H9 (cell line): ENCODE measurements at regions not wholly inside any gene's neighbourhood (a gene's known extent, or its start where the extent isn't known, plus 50 kb on each side); places are given as distances from the start of the nearest gene placed in this dataset.

ENCODE experiments used
- DNase-seq: peaks from one replicate; pipeline ENCODE4 v3.0.0-alpha.2; 2017
- H2AFZ ChIP-seq: one replicate; pipeline ENCODE4 v1.6.1; 2013; ENCODE audit warnings: mild to moderate bottlenecking, low read length, control low read depth, moderate library complexity
- H2AK5ac ChIP-seq: 2 replicates; pipeline ENCODE4 v1.6.1; 2013; ENCODE audit warnings: low read length, control low read depth, mixed read lengths; ENCODE audit not compliant: insufficient read length
- H2BK120ac ChIP-seq: one replicate; pipeline ENCODE4 v1.6.1; 2013; ENCODE audit warnings: low read depth, mild to moderate bottlenecking, low read length, control low read depth, inconsistent platforms; ENCODE audit not compliant: poor library complexity, severe bottlenecking
- H2BK12ac ChIP-seq: 2 replicates; pipeline ENCODE4 v1.6.1; 2013; ENCODE audit warnings: low read length, control low read depth, mixed read lengths, low read depth; ENCODE audit not compliant: insufficient read length
- H2BK15ac ChIP-seq: 2 replicates; pipeline ENCODE4 v1.6.1; 2013; ENCODE audit warnings: low read depth, low read length, control low read depth
- H2BK20ac ChIP-seq: one replicate; pipeline ENCODE4 v1.6.1; 2013; ENCODE audit warnings: low read depth, mild to moderate bottlenecking, low read length, control low read depth, inconsistent platforms; ENCODE audit not compliant: poor library complexity, severe bottlenecking
- H2BK5ac ChIP-seq: 2 replicates; pipeline ENCODE4 v1.6.1; 2013; ENCODE audit warnings: low read length, control low read depth, mixed read lengths; ENCODE audit not compliant: insufficient read length
- H3K14ac ChIP-seq: 2 replicates; pipeline ENCODE4 v1.6.1; 2013; ENCODE audit warnings: low read length, control low read depth; ENCODE audit not compliant: insufficient read depth
- H3K18ac ChIP-seq: 2 replicates; pipeline ENCODE4 v1.6.1; 2013; ENCODE audit warnings: low read depth, mild to moderate bottlenecking, mixed read lengths, low read length, control low read depth; ENCODE audit not compliant: insufficient read length
- H3K23ac ChIP-seq: 2 replicates; pipeline ENCODE4 v1.6.1; 2013; ENCODE audit warnings: low read length, control low read depth, mixed read lengths, low read depth; ENCODE audit not compliant: insufficient read length
- H3K23me2 ChIP-seq: 2 replicates; pipeline ENCODE4 v1.6.1; 2013; ENCODE audit warnings: low read depth, mild to moderate bottlenecking, mixed read lengths, low read length, control low read depth; ENCODE audit not compliant: insufficient read length, poor library complexity, severe bottlenecking
- H3K27ac ChIP-seq: 2 replicates; pipeline ENCODE4 v1.5.1; 2013; ENCODE audit warnings: low read length, control low read depth, mixed read lengths, low read depth; ENCODE audit not compliant: insufficient read length
- H3K27me3 ChIP-seq: 2 replicates; pipeline ENCODE4 v1.6.1; 2013; ENCODE audit warnings: low read length, control low read depth, inconsistent platforms; ENCODE audit not compliant: insufficient read depth
- H3K4ac ChIP-seq: 2 replicates; pipeline ENCODE4 v1.6.1; 2013; ENCODE audit warnings: low read depth, mild to moderate bottlenecking, control low read depth, inconsistent platforms, low read length, moderate library complexity
- H3K4me1 ChIP-seq: 2 replicates; pipeline ENCODE4 v1.6.1; 2013; ENCODE audit warnings: low read length, control low read depth, inconsistent platforms; ENCODE audit not compliant: insufficient read depth
- H3K4me2 ChIP-seq: 2 replicates; pipeline ENCODE4 v1.6.1; 2013; ENCODE audit warnings: low read length, control low read depth, mixed read lengths; ENCODE audit not compliant: insufficient read length, insufficient read depth
- H3K56ac ChIP-seq: 2 replicates; pipeline ENCODE4 v1.6.1; 2013; ENCODE audit warnings: low read depth, mild to moderate bottlenecking, mixed read lengths, low read length, control low read depth; ENCODE audit not compliant: insufficient read length
- H3K79me1 ChIP-seq: 2 replicates; pipeline ENCODE4 v1.6.1; 2013; ENCODE audit warnings: low read depth, mild to moderate bottlenecking, moderate library complexity, low read length, control low read depth, inconsistent platforms; ENCODE audit not compliant: insufficient read depth, poor library complexity, severe bottlenecking
- H3K79me2 ChIP-seq: 2 replicates; pipeline ENCODE4 v1.6.1; 2013; ENCODE audit warnings: low read length, control low read depth, inconsistent platforms; ENCODE audit not compliant: insufficient read depth
- H3K9ac ChIP-seq: 2 replicates; pipeline ENCODE4 v1.6.1; 2013; ENCODE audit warnings: low read length, control low read depth, mixed read lengths; ENCODE audit not compliant: insufficient read length; ENCODE audit errors: extremely low read depth
- H3K9me3 ChIP-seq: one replicate; pipeline ENCODE4 v1.6.1; 2013; ENCODE audit warnings: low read depth, low read length, inconsistent platforms; ENCODE audit not compliant: control insufficient read depth
- H3T11ph ChIP-seq: one replicate; pipeline ENCODE4 v1.6.1; 2013; ENCODE audit warnings: mild to moderate bottlenecking, low read length, control low read depth, inconsistent platforms
- H4K20me1 ChIP-seq: one replicate; pipeline ENCODE4 v1.6.1; 2013; ENCODE audit not compliant: control insufficient read depth, insufficient read length, insufficient read depth
- H4K5ac ChIP-seq: 2 replicates; pipeline ENCODE4 v1.6.1; 2013; ENCODE audit warnings: low read depth, mild to moderate bottlenecking, mixed read lengths, low read length, control low read depth; ENCODE audit not compliant: insufficient read length
- H4K8ac ChIP-seq: replicated peaks from 2 replicates; pipeline ENCODE4 v1.6.1; 2013; ENCODE audit warnings: low read length, control low read depth, mixed read lengths, low read depth; ENCODE audit not compliant: insufficient read length
- H4K91ac ChIP-seq: 2 replicates; pipeline ENCODE4 v1.6.1; 2013; ENCODE audit warnings: low read depth, mild to moderate bottlenecking, moderate library complexity, mixed read lengths, low read length, control low read depth; ENCODE audit not compliant: insufficient read length
- H3K27ac Mint-ChIP-seq, 3 experiments: 2 replicates in 2 of 3; 3 replicates in 1 of 3; pipeline ENCODE4 v1.8.0; 2020 to 2021; ENCODE audit warnings: mixed read lengths in 3 of 3, mild to moderate bottlenecking in 1 of 3, moderate library complexity in 1 of 3
- H3K27me3 Mint-ChIP-seq: 2 replicates; pipeline ENCODE4 v1.8.0; 2021; ENCODE audit warnings: low read depth, mild to moderate bottlenecking, moderate library complexity, mixed read lengths
- H3K36me3 Mint-ChIP-seq, 3 experiments: 2 replicates in 2 of 3; 3 replicates in 1 of 3; pipeline ENCODE4 v1.8.0; 2020 to 2021; ENCODE audit warnings: low read depth in 3 of 3, mixed read lengths in 3 of 3; ENCODE audit not compliant: insufficient read depth in 1 of 3
- H3K4me1 Mint-ChIP-seq, 2 experiments: 2 replicates each; pipeline ENCODE4 v1.8.0; 2020; ENCODE audit warnings: mixed read lengths in 2 of 2
- H3K4me3 Mint-ChIP-seq, 2 experiments: 2 replicates in 1 of 2; 3 replicates in 1 of 2; pipeline ENCODE4 v1.8.0; 2020 to 2021; ENCODE audit warnings: mild to moderate bottlenecking in 2 of 2, mixed read lengths in 2 of 2, moderate library complexity in 1 of 2
- H3K9me3 Mint-ChIP-seq, 2 experiments: 2 replicates in 1 of 2; 3 replicates in 1 of 2; pipeline ENCODE4 v1.8.0; 2020; ENCODE audit warnings: mild to moderate bottlenecking in 2 of 2, mixed read lengths in 2 of 2, moderate library complexity in 1 of 2
- CTCF ChIP-seq: fragments of 200-600 bp; sonication (generic); conservative IDR thresholded peaks from 3 replicates; pipeline ENCODE4 v1.8.0; 2021; ENCODE audit warnings: antibody characterized with exemption, mild to moderate bottlenecking
- WGBS: extraction: QIAGEN DNeasy Blood & Tissue Kit; methylation state at CpG from one replicate; pipeline ENCODE4 v1.1.7; 2013; ENCODE audit warnings: missing lambda C conversion rate, low lambda C conversion rate, mixed read lengths; ENCODE audit not compliant: insufficient read length; ENCODE audit errors: extremely low coverage; 5-methylcytosine and 5-hydroxymethylcytosine counted together

- Mint-ChIP-seq H3K36me3 (peaks cover 0 to 10% (median 2%) of the 10 kb centered on the region in 3 experiments; a peak in 2 of 7 replicates), H3K9me3 (peaks cover 14 to 16% of the 10 kb centered on the region in 2 experiments), H3K27me3 (peaks cover 5% of the 10 kb centered on the region), H3K4me1 (peaks cover 0 to 3% of the 10 kb centered on the region in 2 experiments; a peak in 1 of 4 replicates), H3K4me3 (no peak overlapping the region), H3K27ac (no peak overlapping the region)
- no peak overlapping the region for H3T11ph ChIP-seq
- H3K27ac ChIP-seq = no peak overlapping the region
- no peaks in the 10 kb centered on the region for H3K79me1 ChIP-seq
- H2BK120ac ChIP-seq = no peak overlapping the region
- H4K8ac ChIP-seq = no peak overlapping the region
- H3K27me3 ChIP-seq = no peaks in the 10 kb centered on the region
- H4K91ac ChIP-seq = no peak overlapping the region
- no peak overlapping the region for H3K9ac ChIP-seq
- no peak overlapping the region for H2BK15ac ChIP-seq
- TF ChIP-seq CTCF = no peak
- H3K4me2 ChIP-seq = no peak overlapping the region
- no peak overlapping the region for H2AK5ac ChIP-seq
- no peaks in the 10 kb centered on the region for H3K79me2 ChIP-seq
- no peaks in the 10 kb centered on the region for H4K20me1 ChIP-seq
- no peak overlapping the region for H2BK20ac ChIP-seq
- no peak overlapping the region for H2AFZ ChIP-seq
- H3K23ac ChIP-seq = no peak overlapping the region
- H3K4me1 ChIP-seq = no peaks in the 10 kb centered on the region
- H2BK12ac ChIP-seq = no peak overlapping the region
- DNase-seq = no peak
- H3K9me3 ChIP-seq = no peaks in the 10 kb centered on the region
- no peak overlapping the region for H3K56ac ChIP-seq
- no peak overlapping the region for H2BK5ac ChIP-seq
- H3K23me2 ChIP-seq = no peaks in the 10 kb centered on the region
- H3K14ac ChIP-seq = no peak overlapping the region
- H4K5ac ChIP-seq = no peak overlapping the region
- WGBS = no CpG with 5 or more reads among the region's 7 CpGs
- no peak overlapping the region for H3K4ac ChIP-seq
- no peak overlapping the region for H3K18ac ChIP-seq
Observed at GRCh38 chr7:156514851-156515250, 125.7 kb upstream of the RNF32 start.
